ENCODE measurements at regions not wholly inside any gene's neighbourhood (a gene's known extent, or its start where the extent isn't known, plus 50 kb on each side); places are given as distances from the start of the nearest gene placed in this dataset.

DNA sequence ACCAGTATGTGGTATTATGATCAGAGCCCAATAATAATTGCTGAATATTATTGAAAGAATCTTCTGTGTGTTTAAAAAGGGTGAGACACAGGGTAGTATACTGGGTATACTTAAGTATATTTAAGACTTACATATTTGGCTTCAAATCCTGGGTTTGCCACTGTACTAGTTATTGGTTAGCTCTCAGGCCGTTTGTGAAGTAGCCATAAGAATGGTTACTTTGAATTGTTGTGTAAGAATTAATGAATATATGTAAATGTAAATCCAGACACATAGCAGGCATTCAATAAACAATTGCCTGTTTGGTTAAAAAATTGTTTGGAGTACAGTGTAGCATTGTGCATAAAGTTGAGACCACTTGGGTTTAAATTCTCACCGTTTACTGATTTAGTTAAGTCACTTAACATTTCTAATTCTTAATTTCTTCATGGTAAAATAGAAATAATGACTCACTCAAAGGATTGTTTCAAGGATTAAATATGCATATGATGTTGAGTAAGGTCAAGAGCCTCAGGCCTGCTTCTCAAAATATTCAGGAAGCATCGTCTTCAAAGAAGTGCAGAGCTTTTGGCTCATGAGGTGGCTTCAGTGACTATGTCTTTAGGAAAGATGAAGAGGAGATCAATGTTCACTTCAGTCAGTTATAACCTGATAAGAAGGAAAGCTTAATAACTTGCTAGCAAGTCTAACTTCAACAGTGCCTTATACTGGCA lies 207.9 kb upstream of the NT5C1B start:
- no peaks in the 10 kb centered on the region for H3K9me3 ChIP-seq
- no peak for DNase-seq (ENCODE audit: low spot score in 2 of 2)
- TF ChIP-seq, protein P1, sequence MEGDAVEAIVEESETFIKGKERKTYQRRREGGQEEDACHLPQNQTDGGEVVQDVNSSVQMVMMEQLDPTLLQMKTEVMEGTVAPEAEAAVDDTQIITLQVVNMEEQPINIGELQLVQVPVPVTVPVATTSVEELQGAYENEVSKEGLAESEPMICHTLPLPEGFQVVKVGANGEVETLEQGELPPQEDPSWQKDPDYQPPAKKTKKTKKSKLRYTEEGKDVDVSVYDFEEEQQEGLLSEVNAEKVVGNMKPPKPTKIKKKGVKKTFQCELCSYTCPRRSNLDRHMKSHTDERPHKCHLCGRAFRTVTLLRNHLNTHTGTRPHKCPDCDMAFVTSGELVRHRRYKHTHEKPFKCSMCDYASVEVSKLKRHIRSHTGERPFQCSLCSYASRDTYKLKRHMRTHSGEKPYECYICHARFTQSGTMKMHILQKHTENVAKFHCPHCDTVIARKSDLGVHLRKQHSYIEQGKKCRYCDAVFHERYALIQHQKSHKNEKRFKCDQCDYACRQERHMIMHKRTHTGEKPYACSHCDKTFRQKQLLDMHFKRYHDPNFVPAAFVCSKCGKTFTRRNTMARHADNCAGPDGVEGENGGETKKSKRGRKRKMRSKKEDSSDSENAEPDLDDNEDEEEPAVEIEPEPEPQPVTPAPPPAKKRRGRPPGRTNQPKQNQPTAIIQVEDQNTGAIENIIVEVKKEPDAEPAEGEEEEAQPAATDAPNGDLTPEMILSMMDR (IDR thresholded peaks at IDR 0.05) = no peak

DNA sequence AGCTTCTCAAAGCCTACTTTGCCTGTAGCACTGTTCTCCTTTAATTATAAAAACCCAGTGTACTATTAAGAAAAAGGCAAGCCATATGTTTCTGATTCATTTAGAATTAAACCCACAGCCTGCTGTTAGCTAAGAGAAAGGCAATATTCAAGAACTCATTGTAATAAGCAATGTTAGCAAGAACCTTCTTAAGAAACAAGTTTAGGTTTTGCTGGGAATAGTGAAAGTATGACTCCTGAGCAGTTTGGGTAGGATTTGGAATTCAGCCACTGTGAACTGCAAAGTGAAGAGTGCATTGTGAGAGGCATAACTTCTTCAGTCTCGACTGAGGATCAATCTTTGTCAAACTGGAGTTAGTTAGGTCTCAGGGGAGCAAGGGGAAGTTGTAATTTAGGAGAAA lies 206.5 kb upstream of the NT5C1B start:
- TF ChIP-seq, protein P1 (IDR thresholded peaks at IDR 0.05) = no peak
- Histone ChIP-seq H3K27me3 (no peaks in the 10 kb centered on the region), H3K4me1 (no peaks in the 10 kb centered on the region), H3K9me3 (no peaks in the 10 kb centered on the region), H3K27ac (no peak overlapping the region), H3K36me3 (no peaks in the 10 kb centered on the region), H3K4me3 (no peak overlapping the region)
- intact Hi-C loops (cut with DNase I) = no loop called here
- DNase-seq (ENCODE audit: low spot score in 2 of 2) = no peak

More for the DNA sequence above, 207.9 kb upstream of the NT5C1B start:
- intact Hi-C loops (cut with DNase I) = no loop called here
- no peak overlapping the region for H3K27ac ChIP-seq
- H3K4me3 ChIP-seq = no peak overlapping the region
- no peaks in the 10 kb centered on the region for H3K4me1 ChIP-seq
- no peaks in the 10 kb centered on the region for H3K36me3 ChIP-seq
- H3K27me3 ChIP-seq = no peaks in the 10 kb centered on the region

DNA sequence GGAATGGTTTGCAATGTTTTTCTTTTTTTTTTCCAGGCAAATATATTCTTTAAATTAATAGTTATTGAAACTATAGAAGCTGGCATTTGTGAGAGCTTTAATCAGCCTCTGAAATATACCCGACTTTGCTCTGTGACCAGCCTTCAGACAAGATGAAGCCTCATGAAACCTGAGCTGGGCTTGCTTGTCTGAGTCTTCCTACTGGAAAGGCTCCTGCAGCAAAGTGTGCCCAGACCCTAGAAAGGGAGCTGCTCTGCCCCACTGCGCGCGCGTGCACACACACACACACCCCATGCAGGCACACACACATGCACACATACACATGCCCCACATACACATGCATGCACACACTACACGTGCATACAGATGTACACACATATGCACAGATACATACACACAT lies 203.3 kb upstream of the NT5C1B start:
- no peaks in the 10 kb centered on the region for H3K4me1 ChIP-seq
- no peak overlapping the region for H3K4me3 ChIP-seq

DNA sequence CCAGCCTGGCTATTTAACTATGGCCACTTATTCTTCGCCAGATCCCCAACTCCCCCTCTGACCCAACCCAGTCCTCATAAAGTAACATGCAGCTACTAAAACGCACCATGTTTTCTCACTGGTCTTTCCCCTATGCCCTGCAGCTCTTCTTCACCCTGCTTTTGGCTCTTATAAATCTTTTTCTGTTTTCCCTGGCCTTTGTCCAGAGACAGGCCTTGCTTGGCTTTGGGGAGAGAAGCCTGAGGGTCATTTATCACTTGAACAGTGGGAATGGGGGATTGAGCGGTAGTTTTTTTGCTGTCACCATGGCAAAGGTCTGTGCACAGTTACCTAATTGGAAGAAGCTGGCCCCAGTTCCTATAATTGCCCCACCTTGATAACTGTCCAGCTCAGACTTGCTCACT lies 202.9 kb upstream of the NT5C1B start:
- H3K9me3 ChIP-seq = no peaks in the 10 kb centered on the region
- no peak overlapping the region for H3K27ac ChIP-seq
- intact Hi-C loops (cut with DNase I) = no loop called here
- no peaks in the 10 kb centered on the region for H3K4me1 ChIP-seq
- H3K36me3 ChIP-seq = no peaks in the 10 kb centered on the region
- no peak for DNase-seq (ENCODE audit: low spot score in 2 of 2)
- H3K27me3 ChIP-seq = no peaks in the 10 kb centered on the region
- H3K4me3 ChIP-seq = no peak overlapping the region
- TF ChIP-seq, protein P1 (IDR thresholded peaks at IDR 0.05) = no peak

More for the DNA sequence above, 203.3 kb upstream of the NT5C1B start:
- TF ChIP-seq, protein P1 (IDR thresholded peaks at IDR 0.05) = no peak
- no peaks in the 10 kb centered on the region for H3K27me3 ChIP-seq
- no peak overlapping the region for H3K27ac ChIP-seq
- no peaks in the 10 kb centered on the region for H3K9me3 ChIP-seq
- no peak for DNase-seq (ENCODE audit: low spot score in 2 of 2)
- H3K36me3 ChIP-seq = no peaks in the 10 kb centered on the region
- intact Hi-C loops (cut with DNase I) = no loop called here

DNA sequence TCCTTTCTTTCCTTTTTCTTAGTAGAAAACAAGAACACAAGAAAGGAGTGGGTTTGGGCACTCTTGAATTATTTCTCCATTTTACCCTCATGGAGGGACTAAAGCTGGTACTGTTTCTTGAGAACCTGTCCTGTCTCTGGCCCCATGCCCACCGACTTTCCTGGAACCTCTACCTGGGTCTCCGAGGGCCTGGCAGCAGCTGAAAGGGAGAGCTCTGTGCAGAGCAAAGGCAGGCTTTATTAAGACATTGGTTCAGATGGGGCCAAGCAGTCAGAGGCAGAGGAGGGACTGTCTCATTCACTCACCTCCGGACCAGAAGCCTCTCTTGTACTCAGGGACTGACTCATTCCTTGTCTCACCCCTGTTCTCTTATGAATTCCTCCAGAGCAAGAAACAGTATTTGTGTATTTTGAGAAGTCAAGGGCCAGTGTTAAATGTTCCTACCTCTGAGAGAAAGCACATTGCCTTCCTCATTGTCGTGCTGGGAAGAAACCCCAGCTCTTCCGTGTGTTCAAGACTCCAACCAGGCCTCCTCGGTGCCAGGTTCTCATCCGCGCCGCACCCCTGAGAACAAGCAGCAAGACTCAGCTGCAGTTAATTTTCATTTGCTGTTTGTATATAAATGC lies 201.9 kb upstream of the NT5C1B start:
- Histone ChIP-seq H3K4me3 (no peak overlapping the region), H3K9me3 (no peaks in the 10 kb centered on the region), H3K36me3 (no peaks in the 10 kb centered on the region), H3K4me1 (no peaks in the 10 kb centered on the region), H3K27me3 (no peaks in the 10 kb centered on the region), H3K27ac (no peak overlapping the region)
- intact Hi-C loops (cut with DNase I) = no loop called here
- no peak for DNase-seq (ENCODE audit: low spot score in 2 of 2)
- TF ChIP-seq, protein P1 (IDR thresholded peaks at IDR 0.05) = no peak
